ENCODE measurements at regions not wholly inside any gene's neighbourhood (a gene's known extent, or its start where the extent isn't known, plus 50 kb on each side); places are given as distances from the start of the nearest gene placed in this dataset.

- H3K4me1 ChIP-seq (ENCODE audit: insufficient read depth, low read length): no peaks in the 10 kb centered on the region
- H3K36me3 ChIP-seq (ENCODE audit: low read depth, low read length): no peaks in the 10 kb centered on the region; the same call in 1 of the 2 replicates
- H3K27me3 ChIP-seq (ENCODE audit: low read length): peaks cover 18% of the 10 kb centered on the region
- H3K27ac ChIP-seq (ENCODE audit: low read length): no peak overlapping the region
- no peak overlapping the region for H2AFZ ChIP-seq (ENCODE audit: low read length)
- ChIA-PET CTCF (no interaction called here), POLR2A (ENCODE audit: unreplicated experiment) (no interaction called here)
- no peaks in the 10 kb centered on the region for H4K20me1 ChIP-seq (ENCODE audit: low read length)
- H3K9me2 ChIP-seq (replicated peaks; ENCODE audit: low read length): no peaks in the 10 kb centered on the region
- intact Hi-C loops (cut with micrococcal nuclease): no loop called here
- DNase-seq (no peak), ATAC-seq (no peak)
- H3K79me2 ChIP-seq (ENCODE audit: low read length): no peaks in the 10 kb centered on the region
- H3K4me2 ChIP-seq (ENCODE audit: low read length): no peak overlapping the region
- no peaks in the 10 kb centered on the region for H3F3A ChIP-seq (ENCODE audit: low read length, unreplicated experiment)
- no peak overlapping the region for H3K9ac ChIP-seq (ENCODE audit: low read length)
- no peak overlapping the region for H3K4me3 ChIP-seq (ENCODE audit: low read length)
- no peaks in the 10 kb centered on the region for H3K9me3 ChIP-seq (ENCODE audit: low read length)
- no peak for TF ChIP-seq EZH2 (IDR thresholded peaks at IDR 0.05; ENCODE audit: low read length, unreplicated experiment)
- no peak for TF ChIP-seq EZH2phosphoT487 (IDR thresholded peaks at IDR 0.05; ENCODE audit: borderline replicate concordance, low read length)
- TF ChIP-seq, protein P1, sequence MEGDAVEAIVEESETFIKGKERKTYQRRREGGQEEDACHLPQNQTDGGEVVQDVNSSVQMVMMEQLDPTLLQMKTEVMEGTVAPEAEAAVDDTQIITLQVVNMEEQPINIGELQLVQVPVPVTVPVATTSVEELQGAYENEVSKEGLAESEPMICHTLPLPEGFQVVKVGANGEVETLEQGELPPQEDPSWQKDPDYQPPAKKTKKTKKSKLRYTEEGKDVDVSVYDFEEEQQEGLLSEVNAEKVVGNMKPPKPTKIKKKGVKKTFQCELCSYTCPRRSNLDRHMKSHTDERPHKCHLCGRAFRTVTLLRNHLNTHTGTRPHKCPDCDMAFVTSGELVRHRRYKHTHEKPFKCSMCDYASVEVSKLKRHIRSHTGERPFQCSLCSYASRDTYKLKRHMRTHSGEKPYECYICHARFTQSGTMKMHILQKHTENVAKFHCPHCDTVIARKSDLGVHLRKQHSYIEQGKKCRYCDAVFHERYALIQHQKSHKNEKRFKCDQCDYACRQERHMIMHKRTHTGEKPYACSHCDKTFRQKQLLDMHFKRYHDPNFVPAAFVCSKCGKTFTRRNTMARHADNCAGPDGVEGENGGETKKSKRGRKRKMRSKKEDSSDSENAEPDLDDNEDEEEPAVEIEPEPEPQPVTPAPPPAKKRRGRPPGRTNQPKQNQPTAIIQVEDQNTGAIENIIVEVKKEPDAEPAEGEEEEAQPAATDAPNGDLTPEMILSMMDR (conservative IDR thresholded peaks at IDR 0.05; ENCODE audit: low read depth, low read length): no peak
- BruUV-seq (replicated peaks): no TSS peak
Observed at GRCh38 chr6:137588472-137588871, 94.3 kb upstream of the OLIG3 start.

DNA sequence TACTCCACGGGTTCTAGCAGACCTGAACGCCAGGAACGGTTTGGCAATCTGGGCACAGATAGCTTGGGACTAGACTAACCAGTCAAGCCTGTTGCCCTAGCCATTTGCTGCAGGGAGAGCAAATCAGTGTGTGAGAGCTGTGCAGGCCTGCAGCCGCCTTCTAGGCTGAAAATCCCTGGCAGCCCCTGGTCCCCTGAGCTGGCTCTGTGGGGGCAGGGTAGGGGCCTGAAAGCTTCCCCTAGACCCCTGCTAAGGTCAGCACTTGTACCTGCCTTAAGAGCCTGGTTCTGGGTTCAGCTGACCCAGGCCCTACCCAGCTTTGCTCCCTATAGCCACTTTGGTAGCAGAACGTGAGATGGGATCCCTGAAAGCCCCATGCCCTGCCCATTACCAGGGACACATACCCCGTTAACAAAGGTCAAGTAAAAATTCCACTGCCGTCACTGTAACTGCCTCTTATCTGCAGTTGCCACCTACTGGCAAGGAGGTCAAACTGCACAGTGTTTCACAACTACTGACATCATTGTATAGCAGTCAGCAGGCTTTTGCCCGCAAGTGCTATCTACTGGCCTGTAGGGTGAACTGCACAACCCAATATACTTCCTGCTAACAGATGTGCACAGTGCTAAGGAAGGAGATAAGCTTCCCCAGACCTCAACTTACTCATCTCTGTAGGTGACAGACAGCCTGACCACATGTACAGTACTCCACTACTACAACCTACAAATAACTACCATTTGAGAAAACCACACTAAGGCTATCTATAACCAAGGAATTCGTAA lies 95.1 kb upstream of the OLIG3 start:
- ChIA-PET CTCF (no interaction called here), POLR2A (ENCODE audit: unreplicated experiment) (no interaction called here)
- Histone ChIP-seq H2AFZ (ENCODE audit: low read length) (no peak overlapping the region), H3K9ac (ENCODE audit: low read length) (no peak overlapping the region), H4K20me1 (ENCODE audit: low read length) (no peaks in the 10 kb centered on the region), H3K4me1 (ENCODE audit: insufficient read depth, low read length) (no peaks in the 10 kb centered on the region), H3K36me3 (ENCODE audit: low read depth, low read length) (no peaks in the 10 kb centered on the region; the same call in 1 of the 2 replicates), H3K27me3 (ENCODE audit: low read length) (peaks cover 18% of the 10 kb centered on the region), H3K79me2 (ENCODE audit: low read length) (no peaks in the 10 kb centered on the region), H3K9me2 (replicated peaks; ENCODE audit: low read length) (no peaks in the 10 kb centered on the region), H3K27ac (ENCODE audit: low read length) (no peak overlapping the region), H3K4me3 (ENCODE audit: low read length) (no peak overlapping the region), H3F3A (ENCODE audit: low read length, unreplicated experiment) (no peaks in the 10 kb centered on the region), H3K4me2 (ENCODE audit: low read length) (no peak overlapping the region), H3K9me3 (ENCODE audit: low read length) (no peaks in the 10 kb centered on the region)
- no peak for TF ChIP-seq EZH2phosphoT487 (IDR thresholded peaks at IDR 0.05; ENCODE audit: borderline replicate concordance, low read length)
- TF ChIP-seq, protein P1 (conservative IDR thresholded peaks at IDR 0.05; ENCODE audit: low read depth, low read length): peak; percentile 73
- intact Hi-C loops (cut with micrococcal nuclease): no loop called here
- ATAC-seq (peak; percentile 53; the same call in 1 of the 2 replicates), DNase-seq (peak; percentile 64)
- no TSS peak for BruUV-seq (replicated peaks)

DNA sequence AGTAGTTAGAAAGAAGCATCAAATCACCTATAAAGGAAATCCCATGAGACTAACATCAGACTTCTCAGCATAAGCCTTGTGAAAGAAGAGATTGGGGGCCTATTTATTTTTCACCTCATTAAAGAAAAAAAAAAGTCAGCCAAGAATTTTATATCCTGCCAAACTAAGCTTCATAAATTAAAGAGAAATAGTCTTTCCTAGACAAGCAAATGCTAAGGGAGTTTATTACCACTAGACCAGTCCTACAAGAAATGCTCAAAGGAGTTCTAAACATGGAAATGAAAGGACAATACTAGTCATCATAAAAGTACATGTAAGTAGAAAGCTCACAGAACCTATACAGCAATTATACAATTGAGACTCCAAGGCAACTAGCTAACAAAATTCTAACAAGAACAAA lies 96.5 kb upstream of the OLIG3 start:
- Histone ChIP-seq H4K20me1 (ENCODE audit: low read length) (no peaks in the 10 kb centered on the region), H3K79me2 (ENCODE audit: low read length) (no peaks in the 10 kb centered on the region), H3K36me3 (ENCODE audit: low read depth, low read length) (no peaks in the 10 kb centered on the region; the same call in 1 of the 2 replicates), H3K9ac (ENCODE audit: low read length) (no peak overlapping the region), H3K4me2 (ENCODE audit: low read length) (no peak overlapping the region), H3F3A (ENCODE audit: low read length, unreplicated experiment) (no peaks in the 10 kb centered on the region), H3K9me2 (replicated peaks; ENCODE audit: low read length) (no peaks in the 10 kb centered on the region), H3K4me1 (ENCODE audit: insufficient read depth, low read length) (no peaks in the 10 kb centered on the region), H3K9me3 (ENCODE audit: low read length) (no peaks in the 10 kb centered on the region), H3K27me3 (ENCODE audit: low read length) (peaks cover 9% of the 10 kb centered on the region; the same call in 1 of the 2 replicates), H3K27ac (ENCODE audit: low read length) (no peak overlapping the region), H3K4me3 (ENCODE audit: low read length) (no peak overlapping the region), H2AFZ (ENCODE audit: low read length) (no peak overlapping the region)
- intact Hi-C loops (cut with micrococcal nuclease): no loop called here
- TF ChIP-seq, protein P1 (conservative IDR thresholded peaks at IDR 0.05; ENCODE audit: low read depth, low read length): no peak
- TF ChIP-seq EZH2 (IDR thresholded peaks at IDR 0.05; ENCODE audit: low read length, unreplicated experiment) (no peak), EZH2phosphoT487 (IDR thresholded peaks at IDR 0.05; ENCODE audit: borderline replicate concordance, low read length) (no peak)
- POLR2A ChIA-PET (ENCODE audit: unreplicated experiment): no interaction called here
- ATAC-seq (no peak), DNase-seq (no peak)
- CTCF ChIA-PET: interaction anchor here (0.7 kb wide), 1 partner anchor 210 kb away, joined by 3 read pairs; no protein-coding TSS in a partner anchor
- BruUV-seq (replicated peaks): no TSS peak

All from PC-3 (cell line).